Activated T-helper 1 cell treated with anti-CD3 and anti-CD28 coated beads, Interleukin-12 subunit alpha, Interleukin-12 subunit beta, Interleukin-2, Interleukin-4 antibody, amounts not matched to agents 30 ng/mL and 10 ng/mL and 1 ng/mL, durations not matched to agents 14 hours and 24 hours and 36 hours (primary cell): ENCODE measurements at regions not wholly inside any gene's neighbourhood (a gene's known extent, or its start where the extent isn't known, plus 50 kb on each side); places are given as distances from the start of the nearest gene placed in this dataset.

Source experiments
- DNase-seq: peaks from one replicate; pipeline ENCODE4 v3.0.0; 2021; ENCODE audit warnings: low spot score
- H3K27ac Mint-ChIP-seq: one replicate; pipeline ENCODE4 v1.8.0; 2021; ENCODE audit warnings: mild to moderate bottlenecking, mixed read lengths
- H3K27me3 Mint-ChIP-seq: one replicate; pipeline ENCODE4 v1.8.0; 2022; ENCODE audit warnings: mild to moderate bottlenecking, moderate library complexity, mixed read lengths; ENCODE audit not compliant: insufficient read depth
- H3K36me3 Mint-ChIP-seq: one replicate; pipeline ENCODE4 v1.8.0; 2021; ENCODE audit warnings: low read depth, mixed read lengths
- H3K4me1 Mint-ChIP-seq: one replicate; pipeline ENCODE4 v1.8.0; 2021; ENCODE audit warnings: low read depth, mixed read lengths
- H3K4me3 Mint-ChIP-seq: one replicate; pipeline ENCODE4 v1.8.0; 2021; ENCODE audit warnings: mild to moderate bottlenecking, moderate library complexity, mixed read lengths
- H3K9me3 Mint-ChIP-seq: one replicate; pipeline ENCODE4 v1.8.0; 2021; ENCODE audit warnings: mixed read lengths
- intact Hi-C: fragments of 100-400 bp; cut with micrococcal nuclease; formaldehyde crosslinking; loops from one replicate; pipeline ENCODE4 v1.15.1; 2024

DNA sequence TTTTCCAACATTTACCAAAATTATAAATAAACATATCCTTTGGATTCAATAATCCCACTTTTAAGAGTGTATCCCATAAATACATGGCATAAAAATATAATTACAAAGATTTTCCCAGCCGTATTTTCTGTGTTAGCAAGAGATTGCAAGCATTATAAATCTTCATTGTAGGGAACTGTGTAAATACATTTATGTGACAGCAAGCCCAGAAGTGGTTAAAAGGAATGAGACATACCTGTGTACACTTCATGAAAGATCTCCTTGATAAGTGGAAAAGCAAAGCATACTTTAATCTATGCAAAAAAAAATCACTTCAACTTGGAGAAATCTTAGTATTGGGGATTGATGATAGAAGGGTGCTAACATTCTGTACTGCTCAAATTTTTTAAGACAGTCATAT is 173.1 kb downstream of the GASK1B start:
- Mint-ChIP-seq H3K27me3 (no peaks in the 10 kb centered on the region), H3K9me3 (no peaks in the 10 kb centered on the region), H3K27ac (no peak overlapping the region), H3K36me3 (no peaks in the 10 kb centered on the region), H3K4me1 (no peaks in the 10 kb centered on the region), H3K4me3 (no peak overlapping the region)
- DNase-seq: no peak
- intact Hi-C loops: loop anchor here (10.0 kb wide), 1 partner anchor 625 kb away; no protein-coding TSS in a partner anchor

DNA sequence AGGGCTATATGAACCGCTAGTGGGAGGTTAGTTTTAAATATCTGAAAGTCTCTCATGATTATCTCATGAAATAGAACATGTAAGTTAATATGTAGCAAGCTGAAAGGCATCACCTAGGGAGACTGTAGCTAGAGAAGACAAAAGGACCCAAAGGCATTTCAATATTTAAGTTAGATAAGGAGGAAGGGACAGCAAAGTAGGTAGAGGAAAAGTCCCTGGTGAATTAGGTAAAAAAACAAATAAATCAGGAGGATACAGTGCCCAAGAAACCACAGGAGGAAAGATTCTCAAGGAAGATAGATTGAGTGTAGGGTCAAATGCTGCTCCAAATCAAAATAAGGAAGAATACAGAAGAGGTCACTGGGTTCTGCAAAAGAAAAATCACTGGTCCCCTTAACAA is 175.5 kb downstream of the GASK1B start:
- DNase-seq: no peak
- intact Hi-C loops: loop anchor here (10.0 kb wide), 1 partner anchor 628 kb away; no protein-coding TSS in a partner anchor
- H3K27ac Mint-ChIP-seq: no peak overlapping the region
- H3K4me3 Mint-ChIP-seq: no peak overlapping the region
- H3K27me3 Mint-ChIP-seq: no peaks in the 10 kb centered on the region
- H3K36me3 Mint-ChIP-seq: no peaks in the 10 kb centered on the region
- no peaks in the 10 kb centered on the region for H3K9me3 Mint-ChIP-seq
- H3K4me1 Mint-ChIP-seq: no peaks in the 10 kb centered on the region

DNA sequence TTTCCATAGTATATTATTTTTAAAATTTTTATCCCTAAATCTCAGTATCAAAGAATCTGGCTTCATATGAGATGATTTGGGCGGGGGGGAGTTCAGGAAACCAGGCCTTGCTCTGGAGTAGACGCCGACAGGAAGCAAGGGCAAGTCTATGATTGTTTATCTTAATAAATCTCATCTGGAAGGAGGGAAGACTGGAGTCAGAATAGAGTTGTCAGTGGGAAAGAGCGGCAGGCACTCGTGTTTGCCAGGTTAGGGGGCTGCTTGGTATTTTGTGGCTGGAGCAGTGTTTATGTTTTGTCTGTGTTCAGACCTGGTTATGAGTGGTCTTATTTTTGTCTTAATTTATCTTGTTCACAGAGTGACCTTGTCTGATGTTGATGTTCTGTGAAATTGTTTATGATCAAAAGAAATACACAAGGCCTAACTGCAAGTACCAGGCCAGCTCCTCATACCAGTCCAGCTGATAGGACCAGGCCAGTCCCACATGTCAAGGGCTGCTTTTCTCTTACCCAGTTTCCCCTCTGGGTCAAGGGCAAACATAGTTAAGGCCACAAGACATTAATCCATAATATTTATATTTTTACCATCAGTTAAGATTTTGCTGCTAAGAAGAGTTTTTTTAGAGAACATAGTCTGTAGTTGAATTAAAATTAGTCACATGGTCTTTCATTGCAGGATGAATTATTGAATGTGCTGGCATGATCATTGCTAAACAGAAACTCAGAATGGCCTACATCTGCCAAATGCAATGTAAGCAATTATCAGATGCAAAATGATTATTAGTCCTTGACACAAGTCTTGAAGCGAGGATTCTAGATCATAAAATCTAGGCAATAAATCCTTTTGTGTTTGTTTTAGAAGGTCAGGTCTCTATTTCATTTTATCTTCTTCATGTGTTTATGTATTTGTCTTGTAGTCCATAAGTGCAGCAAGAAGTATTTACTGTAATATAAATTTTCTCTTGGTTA is 176.5 kb downstream of the GASK1B start:
- Mint-ChIP-seq H3K9me3 (no peaks in the 10 kb centered on the region), H3K4me3 (no peak overlapping the region), H3K27ac (no peak overlapping the region), H3K36me3 (no peaks in the 10 kb centered on the region), H3K4me1 (no peaks in the 10 kb centered on the region), H3K27me3 (no peaks in the 10 kb centered on the region)
- intact Hi-C loops: loop anchor here (10.0 kb wide), 1 partner anchor 628 kb away; no protein-coding TSS in a partner anchor
- DNase-seq: no peak

DNA sequence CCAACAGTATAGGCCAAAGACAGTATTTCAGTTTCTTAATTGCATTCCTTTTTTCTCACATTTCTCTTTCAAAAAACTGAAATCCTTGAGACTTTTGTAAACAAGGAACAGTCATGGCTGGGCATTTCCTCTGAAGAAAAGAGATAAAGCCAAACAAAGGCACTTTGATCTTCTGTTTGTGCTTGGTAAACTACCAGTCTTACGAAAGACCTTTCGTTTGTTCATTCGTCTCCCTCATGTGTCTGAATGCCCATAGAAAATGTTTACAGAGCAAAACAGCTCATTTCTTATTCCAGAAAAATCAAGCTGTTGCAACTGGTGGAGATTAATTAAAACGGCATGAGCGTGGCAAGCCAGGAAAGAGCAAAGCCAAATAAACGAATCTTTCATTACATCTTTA is 178.0 kb downstream of the GASK1B start:
- Mint-ChIP-seq H3K27me3 (no peaks in the 10 kb centered on the region), H3K4me1 (no peaks in the 10 kb centered on the region), H3K9me3 (no peaks in the 10 kb centered on the region), H3K27ac (no peak overlapping the region), H3K36me3 (no peaks in the 10 kb centered on the region), H3K4me3 (no peak overlapping the region)
- intact Hi-C loops: loop anchor here (10.0 kb wide), 1 partner anchor 630 kb away; no protein-coding TSS in a partner anchor
- no peak for DNase-seq

DNA sequence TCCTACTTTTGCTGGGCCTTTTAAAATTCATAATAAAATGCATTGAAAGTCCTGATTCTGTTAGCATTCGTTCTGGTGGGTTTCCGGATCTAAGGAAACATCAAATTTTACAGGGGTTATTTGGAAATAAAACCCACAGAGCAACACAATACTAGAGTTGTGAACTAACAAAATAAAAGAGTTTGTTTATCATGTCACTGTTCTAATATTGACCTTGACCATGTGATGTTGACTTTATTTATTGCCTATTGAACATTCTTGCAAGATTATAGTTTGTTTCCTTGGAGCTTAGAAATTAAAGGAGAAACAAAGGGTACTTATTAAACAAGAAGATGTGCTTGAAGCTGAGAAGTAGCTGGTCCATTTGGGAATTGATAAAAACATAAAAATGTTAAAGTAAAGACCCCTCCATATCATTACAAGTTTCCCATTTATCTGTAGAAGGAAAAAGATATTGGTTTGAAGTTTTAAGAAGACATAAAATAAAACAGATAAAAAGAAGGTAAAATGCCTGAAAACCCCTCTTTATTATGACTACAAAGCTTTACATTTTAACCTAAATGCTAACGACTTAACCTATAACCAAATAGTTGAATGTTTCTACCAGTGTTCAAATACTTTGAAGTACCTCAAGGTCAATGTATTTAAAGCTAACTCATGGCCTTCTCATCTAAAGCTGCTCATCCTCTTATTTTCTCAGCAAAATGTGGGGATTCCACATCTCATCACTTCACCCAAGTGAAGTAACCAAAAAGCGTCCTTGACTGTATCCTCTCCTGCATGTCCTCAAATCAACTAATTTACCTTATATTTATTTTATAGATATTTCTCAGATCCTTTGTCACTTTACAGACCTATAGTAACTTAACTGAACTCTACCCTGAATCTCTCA is 179.6 kb downstream of the GASK1B start:
- Mint-ChIP-seq H3K36me3 (no peaks in the 10 kb centered on the region), H3K4me3 (no peak overlapping the region)

DNA sequence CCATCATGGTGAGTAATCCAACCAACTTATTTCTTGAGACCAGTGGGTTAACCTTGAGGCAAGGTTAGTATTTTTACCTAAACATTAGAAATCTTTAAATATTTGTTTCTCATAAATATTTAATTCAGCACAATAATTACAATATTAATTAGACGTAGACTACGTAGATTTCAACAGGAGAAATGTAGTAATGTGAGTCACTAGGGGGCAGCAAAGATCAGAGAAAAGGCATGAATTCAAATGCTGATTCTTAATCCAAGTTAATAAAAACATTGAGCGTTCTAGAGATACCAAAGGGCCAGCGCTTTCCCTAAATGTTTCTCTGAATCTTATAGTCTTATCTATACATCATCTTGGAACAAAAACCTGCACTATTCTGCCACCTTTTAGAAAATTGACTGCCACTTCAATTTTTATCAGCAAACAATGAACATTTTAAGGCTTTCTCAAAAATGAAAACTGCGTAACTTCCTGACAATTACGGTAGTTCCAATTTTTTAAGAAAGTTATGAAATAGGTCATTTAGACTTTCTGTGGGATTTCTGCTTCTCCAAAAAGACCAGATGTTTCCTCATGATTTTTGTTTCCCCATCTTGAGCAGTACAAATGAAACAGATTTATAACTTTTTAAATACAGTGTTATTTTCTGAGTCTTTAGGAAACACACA is 180.7 kb downstream of the GASK1B start:
- Mint-ChIP-seq H3K36me3 (no peaks in the 10 kb centered on the region), H3K9me3 (no peaks in the 10 kb centered on the region), H3K27ac (no peak overlapping the region), H3K4me3 (no peak overlapping the region), H3K4me1 (no peaks in the 10 kb centered on the region), H3K27me3 (no peaks in the 10 kb centered on the region)
- no peak for DNase-seq
- intact Hi-C loops: loop anchor here (1.0 to 10.0 kb wide), 2 partner anchors 180 to 633 kb away; no protein-coding TSS in a partner anchor

More for the DNA sequence above, 179.6 kb downstream of the GASK1B start:
- intact Hi-C loops: loop anchor here (1.0 to 10.0 kb wide), 2 partner anchors 179 to 632 kb away; no protein-coding TSS in a partner anchor
- H3K27ac Mint-ChIP-seq: no peak overlapping the region
- no peak for DNase-seq
- H3K4me1 Mint-ChIP-seq: no peaks in the 10 kb centered on the region
- H3K9me3 Mint-ChIP-seq: no peaks in the 10 kb centered on the region
- no peaks in the 10 kb centered on the region for H3K27me3 Mint-ChIP-seq

DNA sequence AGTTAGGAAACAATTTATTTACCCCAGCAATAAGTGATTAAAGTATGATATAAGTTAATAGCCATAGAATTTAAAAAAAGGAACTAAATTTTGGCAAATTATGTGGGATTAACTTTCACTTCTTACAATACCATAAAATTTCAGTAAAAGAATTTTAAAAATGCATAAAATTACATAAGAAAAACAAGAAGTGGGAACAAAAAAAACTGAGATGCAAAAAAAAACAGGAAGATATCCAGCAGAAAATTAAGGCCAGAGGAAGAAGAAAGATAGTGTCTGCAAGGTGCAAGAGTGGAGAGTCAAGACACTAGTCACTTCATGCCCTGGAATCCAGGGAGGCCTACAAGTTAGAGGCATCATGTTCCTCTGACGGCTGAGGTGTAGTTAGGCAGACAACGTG is 184.2 kb downstream of the GASK1B start:
- no peak overlapping the region for H3K27ac Mint-ChIP-seq
- no peak overlapping the region for H3K4me3 Mint-ChIP-seq
- no peaks in the 10 kb centered on the region for H3K9me3 Mint-ChIP-seq
- DNase-seq: no peak
- H3K27me3 Mint-ChIP-seq: no peaks in the 10 kb centered on the region
- intact Hi-C loops: no loop called here
- no peaks in the 10 kb centered on the region for H3K36me3 Mint-ChIP-seq
- no peaks in the 10 kb centered on the region for H3K4me1 Mint-ChIP-seq

DNA sequence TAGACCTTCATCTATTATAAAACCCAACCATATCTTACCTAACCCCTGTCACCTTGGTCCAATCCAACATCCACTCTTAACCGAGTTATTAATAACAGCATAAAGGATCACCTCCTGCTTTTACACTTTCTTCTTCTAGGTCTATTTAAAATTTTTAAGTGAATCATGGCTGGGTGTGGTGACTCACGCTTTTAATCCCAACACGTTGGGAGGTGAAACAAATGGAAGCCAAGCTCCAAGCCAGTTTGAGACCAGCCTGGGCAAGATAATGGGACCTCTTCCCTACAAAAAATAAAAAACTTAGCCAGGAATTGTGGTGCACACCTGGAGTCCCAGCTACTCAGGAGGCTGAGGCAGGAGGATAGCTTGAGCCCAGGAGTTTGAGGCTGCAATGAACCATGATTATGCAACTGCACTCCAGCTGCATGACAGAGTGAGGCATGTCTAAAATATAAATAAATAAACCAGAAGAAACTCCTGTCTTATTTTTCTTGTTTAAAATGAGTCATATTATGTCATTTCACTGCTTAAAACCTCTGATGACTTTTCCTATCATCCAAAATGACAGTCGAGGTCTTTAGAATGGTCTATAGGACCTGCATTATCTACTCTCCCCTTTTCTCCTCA is 188.4 kb downstream of the GASK1B start:
- H3K27ac Mint-ChIP-seq: no peak overlapping the region
- H3K4me1 Mint-ChIP-seq: no peaks in the 10 kb centered on the region
- H3K27me3 Mint-ChIP-seq: peaks cover 2% of the 10 kb centered on the region
- intact Hi-C loops: no loop called here
- no peaks in the 10 kb centered on the region for H3K36me3 Mint-ChIP-seq
- H3K9me3 Mint-ChIP-seq: no peaks in the 10 kb centered on the region
- no peak for DNase-seq
- no peak overlapping the region for H3K4me3 Mint-ChIP-seq

DNA sequence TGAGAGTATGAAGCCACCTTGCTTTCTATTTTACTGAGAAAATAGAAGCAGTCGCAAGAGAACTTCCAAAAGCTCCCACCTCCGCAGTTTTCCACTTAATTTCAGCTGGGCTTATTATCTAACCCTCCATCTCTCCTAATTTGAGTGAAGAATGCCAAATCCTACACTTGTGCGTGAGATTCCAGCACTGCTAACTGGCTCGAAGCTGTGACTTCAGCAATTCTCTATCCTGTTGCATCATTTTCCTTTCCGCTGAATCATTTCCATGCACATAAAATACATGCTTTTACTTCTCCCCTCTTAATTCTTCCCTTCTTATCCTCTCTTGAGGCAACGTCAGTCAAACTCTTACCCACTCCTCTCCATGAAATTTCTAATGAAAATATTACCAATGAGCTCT is 189.5 kb downstream of the GASK1B start:
- no peaks in the 10 kb centered on the region for H3K9me3 Mint-ChIP-seq
- DNase-seq: no peak
- no peak overlapping the region for H3K4me3 Mint-ChIP-seq
- no peak overlapping the region for H3K27ac Mint-ChIP-seq
- H3K36me3 Mint-ChIP-seq: no peaks in the 10 kb centered on the region
- peaks cover 4% of the 10 kb centered on the region for H3K27me3 Mint-ChIP-seq
- peaks cover 5% of the 10 kb centered on the region for H3K4me1 Mint-ChIP-seq
- intact Hi-C loops: no loop called here

DNA sequence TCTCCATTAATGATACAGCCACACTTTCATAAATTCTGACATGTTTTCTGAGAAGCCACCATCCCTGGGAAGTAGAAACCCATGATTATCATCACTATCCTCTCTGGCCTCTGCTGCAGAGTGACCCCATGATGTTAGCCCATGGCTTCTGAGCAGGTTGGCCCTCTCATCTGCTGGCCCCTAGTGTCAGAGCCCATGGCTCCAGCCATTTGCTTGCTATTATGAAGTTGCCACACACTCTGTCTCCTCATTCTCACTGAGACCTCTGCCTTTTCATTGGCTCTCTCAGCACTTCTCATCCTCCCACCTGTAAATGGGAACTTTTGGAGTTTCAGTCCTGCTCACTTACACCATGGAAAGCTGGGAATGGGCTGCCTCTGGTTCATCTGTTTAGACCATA is 192.7 kb downstream of the GASK1B start:
- Mint-ChIP-seq H3K36me3 (no peaks in the 10 kb centered on the region), H3K27me3 (peaks cover 4% of the 10 kb centered on the region), H3K27ac (no peak overlapping the region), H3K4me1 (peaks cover 5% of the 10 kb centered on the region), H3K9me3 (no peaks in the 10 kb centered on the region), H3K4me3 (no peak overlapping the region)
- no peak for DNase-seq
- intact Hi-C loops: no loop called here

DNA sequence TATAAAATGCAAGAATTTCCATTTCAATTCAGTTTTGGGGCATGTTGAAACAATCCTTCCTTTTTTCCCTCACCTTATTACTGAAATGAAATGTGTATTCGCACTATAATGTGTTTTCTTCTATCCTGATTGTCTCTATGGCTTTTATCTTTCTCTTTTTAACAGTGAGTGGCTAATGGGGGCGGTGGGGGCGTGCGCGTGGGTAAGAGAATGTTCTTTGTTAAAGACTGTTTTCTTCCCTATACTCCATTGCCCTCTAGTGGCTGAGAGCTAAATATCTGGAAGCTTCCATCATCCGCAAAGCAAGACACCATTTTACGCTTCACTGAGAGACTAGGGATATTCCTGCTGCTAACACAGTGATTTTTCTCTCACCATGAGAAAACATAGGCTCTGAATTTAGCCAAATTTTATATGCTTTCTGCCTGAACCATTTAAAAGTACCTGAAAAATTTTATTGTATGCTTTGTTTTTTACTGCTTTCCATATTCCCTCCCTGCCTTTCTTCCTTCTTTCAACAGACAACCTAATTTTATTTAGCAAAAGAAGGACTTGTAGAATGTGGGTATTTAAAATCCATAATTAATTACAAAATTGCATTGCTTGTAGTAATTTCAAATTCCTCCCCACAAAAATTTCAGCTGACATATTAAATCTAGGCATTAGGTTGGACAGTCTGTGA is 194.0 kb downstream of the GASK1B start:
- Mint-ChIP-seq H3K4me3 (no peak overlapping the region), H3K9me3 (no peaks in the 10 kb centered on the region), H3K27me3 (peaks cover 4% of the 10 kb centered on the region), H3K4me1 (peaks cover 5% of the 10 kb centered on the region), H3K36me3 (no peaks in the 10 kb centered on the region), H3K27ac (no peak overlapping the region)
- DNase-seq: no peak
- intact Hi-C loops: no loop called here

DNA sequence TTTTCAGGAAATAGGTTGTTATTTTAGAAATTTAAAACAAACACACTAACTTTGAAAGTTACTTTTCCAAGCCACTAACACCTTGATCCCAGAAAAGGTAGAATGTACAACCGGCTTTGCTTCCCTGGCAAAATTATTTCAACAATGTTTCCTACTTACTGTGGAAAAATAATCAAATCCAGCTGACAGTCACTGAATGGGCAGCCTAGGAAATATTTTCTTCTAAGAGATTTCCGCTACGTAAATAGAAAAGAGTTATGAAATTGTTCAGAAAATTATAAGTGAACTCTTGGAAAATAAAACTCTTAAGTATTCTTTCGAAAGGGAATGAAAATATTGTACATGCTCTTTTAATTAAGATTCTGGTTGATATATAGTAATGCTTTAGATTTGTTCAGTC is 195.7 kb downstream of the GASK1B start:
- no peaks in the 10 kb centered on the region for H3K9me3 Mint-ChIP-seq
- peaks cover 4% of the 10 kb centered on the region for H3K27me3 Mint-ChIP-seq
- intact Hi-C loops: no loop called here
- peaks cover 5% of the 10 kb centered on the region for H3K4me1 Mint-ChIP-seq
- no peaks in the 10 kb centered on the region for H3K36me3 Mint-ChIP-seq
- no peak overlapping the region for H3K4me3 Mint-ChIP-seq
- no peak overlapping the region for H3K27ac Mint-ChIP-seq
- DNase-seq: no peak
